Activated CD8-positive, alpha-beta T cell treated with anti-CD3 and anti-CD28 coated beads, Interleukin-2, amount 10 ng/mL, durations not matched to agents 7 days and 5 days (primary cell): ENCODE measurements at regions not wholly inside any gene's neighbourhood (a gene's known extent, or its start where the extent isn't known, plus 50 kb on each side); places are given as distances from the start of the nearest gene placed in this dataset.

ENCODE experiments used
- ATAC-seq: fragments of 150-1000 bp; cut with Tn5 transposase; one replicate; pipeline ENCODE4 v1.10.0; 2021; ENCODE audit warnings: moderate library complexity
- CTCF ChIA-PET: fragments of 350-600 bp; sonication (Branson Sonifier 250); formaldehyde crosslinking; loops from one replicate; lab custom pipeline; 2021; ENCODE audit warnings: antibody characterized with exemption; lab: Charles Lee
- POLR2A ChIA-PET: fragments of 350-600 bp; sonication (Branson Sonifier 250); formaldehyde crosslinking; loops from one replicate; lab custom pipeline; 2021; ENCODE audit warnings: antibody characterized with exemption; lab: Charles Lee
- DNase-seq: peaks from one replicate; pipeline ENCODE4 v3.0.0-alpha.2; 2020
- H3K27ac Mint-ChIP-seq: one replicate; pipeline ENCODE4 v1.8.0; 2021; ENCODE audit warnings: mild to moderate bottlenecking, mixed read lengths
- H3K27me3 Mint-ChIP-seq: one replicate; pipeline ENCODE4 v1.8.0; 2021; ENCODE audit warnings: low read depth, mixed read lengths
- H3K36me3 Mint-ChIP-seq: one replicate; pipeline ENCODE4 v1.8.0; 2021; ENCODE audit warnings: low read depth, mixed read lengths
- H3K4me1 Mint-ChIP-seq: one replicate; pipeline ENCODE4 v1.8.0; 2021; ENCODE audit warnings: low read depth, mixed read lengths
- H3K4me3 Mint-ChIP-seq: one replicate; pipeline ENCODE4 v1.8.0; 2021; ENCODE audit warnings: mild to moderate bottlenecking, mixed read lengths
- H3K9me3 Mint-ChIP-seq: one replicate; pipeline ENCODE4 v1.8.0; 2022; ENCODE audit warnings: mixed read lengths; ENCODE audit not compliant: insufficient read depth

DNA sequence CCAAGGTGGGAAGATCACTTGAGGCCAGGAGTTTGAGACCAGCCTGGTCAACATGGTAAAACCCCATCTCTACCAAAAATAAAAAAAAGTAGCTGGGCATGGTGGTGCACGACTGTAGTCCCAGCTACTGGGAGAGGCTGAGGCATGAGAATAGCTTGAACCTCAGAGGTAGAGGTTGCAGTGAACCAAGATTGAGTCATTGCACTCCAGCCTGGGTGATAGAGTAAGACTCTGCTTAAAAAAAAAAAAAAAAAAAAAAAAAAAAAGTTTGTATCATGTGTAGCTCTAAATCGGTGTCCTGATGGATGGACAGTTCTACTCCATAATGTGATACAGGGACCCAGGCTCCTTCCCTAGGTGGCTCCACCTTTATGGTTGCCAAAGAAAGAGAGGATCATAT, 497.1 kb upstream of the RBFOX1 start:
- Mint-ChIP-seq H3K4me3 (no peak overlapping the region), H3K9me3 (peaks cover 23% of the 10 kb centered on the region), H3K27me3 (no peaks in the 10 kb centered on the region), H3K27ac (no peak overlapping the region), H3K36me3 (no peaks in the 10 kb centered on the region), H3K4me1 (no peaks in the 10 kb centered on the region)
- ChIA-PET CTCF (no interaction called here), POLR2A (no interaction called here)
- ATAC-seq: no peak
- DNase-seq: no peak

- Mint-ChIP-seq H3K4me1 (no peaks in the 10 kb centered on the region), H3K4me3 (no peak overlapping the region), H3K9me3 (peaks cover 18% of the 10 kb centered on the region), H3K36me3 (no peaks in the 10 kb centered on the region), H3K27me3 (no peaks in the 10 kb centered on the region), H3K27ac (no peak overlapping the region)
- POLR2A ChIA-PET: no interaction called here
- ATAC-seq (no peak), DNase-seq (no peak)
- CTCF ChIA-PET: no interaction called here
Measured at GRCh38 chr16:6828690-6829089, 504.0 kb upstream of the RBFOX1 start.

DNA sequence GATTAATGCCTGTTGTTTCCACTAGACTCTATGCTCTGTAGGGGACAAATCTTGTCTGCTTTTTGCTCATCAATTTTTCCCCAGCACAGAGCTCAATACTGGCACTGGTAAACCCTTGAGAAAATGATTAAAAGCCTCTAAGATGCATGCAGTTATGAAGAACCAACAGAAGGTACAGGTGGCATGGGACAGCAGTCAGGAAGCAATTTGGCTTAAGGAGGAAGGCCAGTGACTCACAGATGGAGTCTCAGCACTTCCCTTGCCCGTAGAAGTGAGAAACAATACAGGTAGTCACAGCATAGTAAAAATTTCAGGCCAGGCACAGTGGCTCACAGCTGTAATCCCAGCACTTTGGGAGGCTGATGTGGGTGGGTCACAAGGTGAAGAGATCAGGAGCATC, 504.7 kb upstream of the RBFOX1 start:
- H3K4me3 Mint-ChIP-seq: no peak overlapping the region
- DNase-seq (no peak), ATAC-seq (no peak)
- H3K4me1 Mint-ChIP-seq: no peaks in the 10 kb centered on the region
- H3K9me3 Mint-ChIP-seq: peaks cover 18% of the 10 kb centered on the region
- no peaks in the 10 kb centered on the region for H3K27me3 Mint-ChIP-seq
- ChIA-PET POLR2A (no interaction called here), CTCF (no interaction called here)
- H3K27ac Mint-ChIP-seq: no peak overlapping the region
- no peaks in the 10 kb centered on the region for H3K36me3 Mint-ChIP-seq

DNA sequence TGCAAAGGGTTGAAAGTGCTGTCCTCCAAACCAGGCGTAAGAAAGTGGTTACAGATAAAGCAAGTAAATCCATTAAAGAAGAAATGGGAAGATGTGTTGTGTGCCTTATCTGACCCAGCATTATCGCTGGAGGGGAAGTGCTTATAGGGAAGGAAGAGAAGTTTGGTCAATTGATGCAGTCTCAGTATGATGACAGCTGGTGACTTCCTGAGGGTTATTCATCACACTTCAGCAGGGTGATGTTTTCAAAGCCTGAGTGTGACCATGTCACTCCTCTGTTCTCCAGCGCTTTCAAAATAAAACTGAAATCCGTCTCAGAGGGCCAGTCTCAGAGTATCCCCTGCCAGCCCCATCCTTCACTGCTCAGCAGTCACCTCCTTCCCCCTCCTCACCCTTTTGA, 505.4 kb upstream of the RBFOX1 start:
- no peak for DNase-seq
- no peaks in the 10 kb centered on the region for H3K4me1 Mint-ChIP-seq
- POLR2A ChIA-PET: no interaction called here
- no peaks in the 10 kb centered on the region for H3K27me3 Mint-ChIP-seq
- peaks cover 13% of the 10 kb centered on the region for H3K9me3 Mint-ChIP-seq
- H3K36me3 Mint-ChIP-seq: no peaks in the 10 kb centered on the region
- no peak overlapping the region for H3K4me3 Mint-ChIP-seq
- ATAC-seq: no peak
- CTCF ChIA-PET: no interaction called here
- no peak overlapping the region for H3K27ac Mint-ChIP-seq

GRCh38 chr16:6822041-6822440, 510.6 kb upstream of the RBFOX1 start:
- Mint-ChIP-seq H3K4me3 (no peak overlapping the region), H3K4me1 (no peaks in the 10 kb centered on the region), H3K9me3 (peaks cover 17% of the 10 kb centered on the region), H3K36me3 (no peaks in the 10 kb centered on the region), H3K27me3 (no peaks in the 10 kb centered on the region), H3K27ac (no peak overlapping the region)
- POLR2A ChIA-PET: no interaction called here
- ATAC-seq (no peak), DNase-seq (no peak)
- CTCF ChIA-PET: no interaction called here

- Mint-ChIP-seq H3K27ac (no peak overlapping the region), H3K4me3 (no peak overlapping the region), H3K4me1 (no peaks in the 10 kb centered on the region), H3K27me3 (no peaks in the 10 kb centered on the region), H3K36me3 (no peaks in the 10 kb centered on the region), H3K9me3 (peaks cover 11% of the 10 kb centered on the region)
- DNase-seq: no peak
- ATAC-seq: no peak
- POLR2A ChIA-PET: no interaction called here
- CTCF ChIA-PET: no interaction called here
Measured at GRCh38 chr16:6804461-6804860, 528.2 kb upstream of the RBFOX1 start.

GRCh38 chr16:6803176-6803575, 529.5 kb upstream of the RBFOX1 start:
- no peaks in the 10 kb centered on the region for H3K27me3 Mint-ChIP-seq
- H3K4me3 Mint-ChIP-seq: no peak overlapping the region
- ChIA-PET CTCF (no interaction called here), POLR2A (interaction anchor here (0.6 kb wide), 1 partner anchor 27 kb away, joined by 3 read pairs; no protein-coding TSS in a partner anchor)
- no peaks in the 10 kb centered on the region for H3K4me1 Mint-ChIP-seq
- peaks cover 15% of the 10 kb centered on the region for H3K9me3 Mint-ChIP-seq
- H3K36me3 Mint-ChIP-seq: no peaks in the 10 kb centered on the region
- no peak for DNase-seq
- no peak overlapping the region for H3K27ac Mint-ChIP-seq
- ATAC-seq: no peak

- H3K36me3 Mint-ChIP-seq: no peaks in the 10 kb centered on the region
- H3K27me3 Mint-ChIP-seq: no peaks in the 10 kb centered on the region
- H3K4me3 Mint-ChIP-seq: no peak overlapping the region
- ChIA-PET POLR2A (no interaction called here), CTCF (no interaction called here)
- no peak for ATAC-seq
- no peak overlapping the region for H3K27ac Mint-ChIP-seq
- H3K4me1 Mint-ChIP-seq: no peaks in the 10 kb centered on the region
- DNase-seq: no peak
- peaks cover 23% of the 10 kb centered on the region for H3K9me3 Mint-ChIP-seq
Measured at GRCh38 chr16:6797223-6797622, 535.4 kb upstream of the RBFOX1 start.

DNA sequence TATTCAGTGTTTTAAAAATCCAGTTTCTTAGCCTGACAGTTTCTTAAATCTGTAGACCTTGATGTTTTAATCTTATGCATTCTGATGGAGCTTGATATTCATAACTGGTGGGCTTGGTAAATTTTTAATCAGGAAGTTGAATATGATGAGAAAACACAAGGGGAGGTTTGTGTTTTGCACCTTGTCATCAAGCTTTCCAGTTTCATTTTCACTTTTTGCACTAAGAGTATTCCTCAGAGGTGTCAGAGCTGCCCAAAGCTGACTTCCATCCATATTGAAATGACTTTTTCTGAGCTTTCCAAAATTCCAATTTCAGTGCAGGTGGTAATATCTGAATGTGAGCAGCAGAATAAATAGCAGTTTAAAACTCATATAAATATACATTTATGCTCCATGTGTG, 555.0 kb upstream of the RBFOX1 start:
- ChIA-PET CTCF (no interaction called here), POLR2A (no interaction called here)
- DNase-seq: no peak
- Mint-ChIP-seq H3K4me1 (no peaks in the 10 kb centered on the region), H3K9me3 (peaks cover 3% of the 10 kb centered on the region), H3K27ac (no peak overlapping the region), H3K36me3 (no peaks in the 10 kb centered on the region), H3K27me3 (no peaks in the 10 kb centered on the region), H3K4me3 (no peak overlapping the region)
- no peak for ATAC-seq

GRCh38 chr16:6775712-6776111, 556.9 kb upstream of the RBFOX1 start:
- DNase-seq: no peak
- Mint-ChIP-seq H3K9me3 (no peaks in the 10 kb centered on the region), H3K4me1 (no peaks in the 10 kb centered on the region), H3K27me3 (no peaks in the 10 kb centered on the region), H3K27ac (no peak overlapping the region), H3K4me3 (no peak overlapping the region), H3K36me3 (no peaks in the 10 kb centered on the region)
- ATAC-seq: no peak
- ChIA-PET POLR2A (interaction anchor here (0.6 kb wide), 1 partner anchor 28 kb away, joined by 3 read pairs; no protein-coding TSS in a partner anchor), CTCF (no interaction called here)

DNA sequence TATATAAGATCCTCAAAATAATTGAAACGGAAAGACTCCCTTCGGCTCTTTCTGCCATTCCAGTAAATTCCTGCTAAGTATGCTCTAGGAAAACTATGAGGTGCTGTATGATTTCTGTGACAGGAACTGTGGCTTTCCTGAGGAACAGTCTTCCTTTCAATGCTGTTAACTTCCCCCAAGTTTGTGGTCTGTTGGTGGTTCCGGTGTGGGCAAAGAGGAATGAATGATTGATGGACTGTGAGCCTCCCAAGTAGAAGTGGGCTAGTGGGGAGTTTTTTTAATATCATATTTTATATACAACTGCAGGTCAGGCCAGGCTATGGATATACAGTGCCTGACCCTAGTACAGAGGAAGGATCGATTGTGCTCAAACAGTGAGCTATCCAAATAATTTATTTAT, 560.7 kb upstream of the RBFOX1 start:
- Mint-ChIP-seq H3K27ac (no peak overlapping the region), H3K4me3 (no peak overlapping the region), H3K36me3 (no peaks in the 10 kb centered on the region), H3K9me3 (peaks cover 6% of the 10 kb centered on the region), H3K27me3 (no peaks in the 10 kb centered on the region), H3K4me1 (no peaks in the 10 kb centered on the region)
- ATAC-seq (no peak), DNase-seq (no peak)
- POLR2A ChIA-PET: no interaction called here
- CTCF ChIA-PET: no interaction called here

GRCh38 chr16:6753553-6753952, 579.1 kb upstream of the RBFOX1 start:
- Mint-ChIP-seq H3K27me3 (no peaks in the 10 kb centered on the region), H3K27ac (no peak overlapping the region), H3K4me3 (no peak overlapping the region), H3K9me3 (peaks cover 11% of the 10 kb centered on the region), H3K4me1 (no peaks in the 10 kb centered on the region), H3K36me3 (no peaks in the 10 kb centered on the region)
- POLR2A ChIA-PET: no interaction called here
- DNase-seq: no peak
- CTCF ChIA-PET: no interaction called here
- ATAC-seq: no peak

GRCh38 chr16:6751191-6751590, 581.5 kb upstream of the RBFOX1 start:
- DNase-seq: no peak
- H3K9me3 Mint-ChIP-seq: peaks cover 2% of the 10 kb centered on the region
- no peak overlapping the region for H3K27ac Mint-ChIP-seq
- no peaks in the 10 kb centered on the region for H3K27me3 Mint-ChIP-seq
- no peaks in the 10 kb centered on the region for H3K4me1 Mint-ChIP-seq
- ATAC-seq: no peak
- ChIA-PET CTCF (no interaction called here), POLR2A (no interaction called here)
- H3K4me3 Mint-ChIP-seq: no peak overlapping the region
- H3K36me3 Mint-ChIP-seq: no peaks in the 10 kb centered on the region
